GDM1 (cell line): ENCODE measurements at regions not wholly inside any gene's neighbourhood (a gene's known extent, or its start where the extent isn't known, plus 50 kb on each side); places are given as distances from the start of the nearest gene placed in this dataset.

Source experiments
- DNase-seq: peaks from one replicate; lab custom pipeline; 2025; lab: John Stamatoyannopoulos, UW

- DNase-seq = no peak
Observed at GRCh38 chr5:74288448-74289108, 351.9 kb downstream of the ENC1 start.

DNA sequence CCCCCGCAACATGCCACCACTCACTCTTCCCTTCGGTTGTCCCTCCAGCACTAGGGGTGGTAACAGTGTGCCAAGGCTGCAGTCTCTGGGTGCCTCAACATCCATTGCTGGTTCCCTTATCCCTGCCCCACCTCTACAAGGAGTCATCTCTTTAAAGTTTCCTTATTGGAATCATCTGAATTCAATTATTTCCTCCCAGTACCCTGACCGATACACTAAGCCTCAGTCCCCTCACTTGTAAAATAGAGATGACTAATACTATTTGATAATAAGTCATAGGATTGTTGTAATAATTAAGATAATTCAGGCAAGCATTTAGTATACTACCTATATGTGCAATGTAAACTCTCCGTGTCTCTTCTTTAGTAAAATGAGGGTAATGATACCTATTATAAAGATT, 352.5 kb downstream of the ENC1 start:
- no peak for DNase-seq

- DNase-seq = no peak
Observed at GRCh38 chr5:74286734-74287695, 353.5 kb downstream of the ENC1 start.

GRCh38 chr5:74285675-74286280, 354.8 kb downstream of the ENC1 start:
- no peak for DNase-seq

DNA sequence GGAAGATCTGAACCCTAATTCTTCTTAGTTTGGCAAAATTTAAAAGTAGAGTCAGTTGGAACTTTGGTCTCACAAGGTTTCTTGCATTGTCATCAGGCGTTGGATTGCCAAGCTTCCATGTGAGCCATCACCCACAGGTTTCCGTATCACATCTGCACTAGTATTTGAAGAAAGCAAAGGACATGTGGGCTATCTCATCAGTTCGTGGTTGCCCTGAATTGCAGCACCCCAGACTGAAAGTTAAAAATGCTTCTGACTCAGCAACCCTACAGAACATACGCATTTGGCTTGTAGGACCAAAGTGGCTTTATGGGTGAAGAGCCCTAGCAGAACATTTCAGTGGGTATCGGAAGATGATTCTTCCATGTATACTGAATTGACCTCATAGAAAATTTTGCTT, 358.0 kb downstream of the ENC1 start:
- DNase-seq = no peak

- no peak for DNase-seq
Observed at GRCh38 chr5:74281166-74281565, 359.4 kb downstream of the ENC1 start.

- no peak for DNase-seq
Observed at GRCh38 chr5:74280306-74280705, 360.2 kb downstream of the ENC1 start.

DNA sequence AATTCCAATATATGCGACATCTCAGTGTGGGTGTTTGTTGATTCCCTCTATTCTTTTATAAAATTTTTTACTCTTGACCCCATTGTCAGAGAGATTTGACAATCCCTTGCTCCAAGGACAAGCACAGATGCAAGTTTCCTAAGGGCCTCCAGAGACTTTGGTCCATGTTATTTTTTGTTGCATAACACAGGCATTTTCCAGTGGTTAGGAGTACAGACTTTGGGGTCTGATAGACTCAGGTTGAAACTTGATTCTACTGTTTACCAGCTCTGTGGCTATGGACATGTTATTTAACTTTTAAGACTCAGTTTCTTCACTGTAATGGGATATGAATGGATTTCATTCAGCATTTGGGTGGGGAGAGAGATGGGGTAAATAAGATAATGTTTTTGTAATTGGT, 361.3 kb downstream of the ENC1 start:
- DNase-seq = no peak

- DNase-seq = no peak
Observed at GRCh38 chr5:74277418-74277817, 363.1 kb downstream of the ENC1 start.

DNA sequence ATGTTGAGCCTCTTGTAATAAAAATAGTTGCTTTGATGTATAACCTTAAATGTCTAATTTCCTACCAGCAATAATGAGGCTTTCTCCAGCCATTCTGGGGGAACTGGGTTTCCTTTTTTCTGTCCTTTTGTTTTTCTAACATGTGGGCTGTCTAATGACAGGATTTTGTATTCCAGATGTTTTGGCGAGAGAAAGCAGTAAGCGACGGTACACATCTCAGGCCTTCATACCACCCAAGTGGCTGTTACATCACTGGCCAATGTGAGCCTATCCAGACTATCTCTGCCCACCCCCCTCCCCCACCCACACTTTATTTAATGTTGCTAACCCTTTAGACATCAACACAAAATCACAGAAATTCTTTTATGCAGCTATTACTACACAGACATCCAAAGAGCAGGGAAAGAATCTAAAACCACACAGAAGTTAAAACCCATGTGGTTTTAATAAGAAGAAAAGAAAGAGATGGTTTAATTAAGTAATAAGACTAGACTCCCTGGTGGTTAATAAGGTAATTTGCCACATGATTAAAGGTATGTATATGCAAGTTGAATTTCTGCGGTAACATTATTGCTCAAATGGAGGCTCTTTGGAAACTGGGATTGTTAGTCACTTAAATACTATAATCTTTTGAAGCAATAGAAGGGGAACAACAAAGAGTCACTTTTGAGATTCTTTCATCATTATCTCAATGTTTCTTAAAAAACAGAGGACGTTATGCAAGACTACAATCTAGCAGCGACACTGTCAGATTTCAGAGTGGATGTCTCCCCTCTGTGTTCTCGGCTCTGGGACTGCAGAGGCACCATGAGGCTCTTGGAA, 365.1 kb downstream of the ENC1 start:
- no peak for DNase-seq

DNA sequence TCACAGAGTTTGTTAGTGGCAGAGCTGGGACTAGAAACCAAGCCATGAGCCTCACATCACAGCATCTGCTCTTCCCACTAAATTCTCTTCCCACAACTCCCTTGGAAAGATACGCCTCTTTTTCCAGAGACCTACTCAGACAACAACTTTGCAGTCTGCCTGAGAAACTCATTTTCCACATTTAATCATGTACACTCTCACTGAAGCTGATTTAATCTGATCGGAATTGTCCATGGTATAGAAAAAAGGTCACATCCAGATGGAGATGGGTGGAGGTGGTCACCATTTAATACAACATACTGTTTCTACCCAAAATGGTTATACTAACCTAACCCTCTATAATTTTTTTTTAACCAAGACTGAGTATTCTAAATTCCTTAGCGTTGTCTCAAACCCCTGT, 366.2 kb downstream of the ENC1 start:
- no peak for DNase-seq

DNA sequence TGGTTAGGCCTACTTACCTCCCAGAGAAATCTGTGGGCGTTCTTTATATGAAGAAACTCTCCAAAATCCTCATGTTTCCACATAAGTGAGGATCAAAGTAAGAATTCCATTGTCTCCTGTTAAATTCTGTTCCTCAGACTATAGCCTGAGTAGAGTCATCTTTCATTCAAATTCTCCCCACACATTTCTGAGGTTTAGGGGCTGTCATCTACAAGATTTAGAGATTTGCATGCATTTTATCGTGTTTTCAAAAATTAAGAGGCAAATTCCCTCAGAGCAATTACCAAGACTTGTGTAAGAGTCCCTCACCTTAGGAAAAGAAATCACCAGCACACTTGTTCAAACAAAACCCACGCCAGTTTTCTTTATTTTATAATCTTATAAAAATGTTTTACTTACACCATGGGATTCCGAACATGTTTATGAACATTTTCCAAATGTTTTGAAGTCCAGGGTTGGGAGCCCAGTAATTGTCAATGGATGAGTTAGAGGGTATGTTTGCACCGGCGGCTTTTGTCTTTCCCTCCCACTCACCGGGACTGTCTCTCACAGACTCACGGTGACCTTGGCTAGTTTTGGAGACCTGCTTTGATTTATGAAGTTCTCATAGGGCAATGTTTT, 367.6 kb downstream of the ENC1 start:
- DNase-seq = no peak

- no peak for DNase-seq
Observed at GRCh38 chr5:74272024-74272775, 368.3 kb downstream of the ENC1 start.

- no peak for DNase-seq
Observed at GRCh38 chr5:74268297-74268696, 372.2 kb downstream of the ENC1 start.

DNA sequence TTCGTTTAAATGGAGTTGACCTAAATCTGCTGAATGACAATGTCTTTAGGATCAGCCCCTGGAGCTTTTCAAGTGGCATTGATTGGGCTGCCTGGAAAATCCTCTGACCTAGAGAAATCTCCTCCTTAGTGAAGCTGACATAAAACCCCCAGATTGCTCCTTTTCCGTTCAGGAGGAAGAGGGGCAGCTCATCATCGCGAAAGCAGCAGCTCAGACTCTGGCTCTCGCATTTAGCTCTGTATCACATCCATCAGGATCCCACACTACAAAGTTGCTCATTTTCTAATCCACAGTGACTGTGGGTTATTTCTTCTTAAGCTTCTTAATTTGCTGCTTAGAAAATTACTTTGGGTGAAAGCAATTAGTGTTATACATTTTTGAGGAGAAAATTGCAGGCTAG, 373.7 kb downstream of the ENC1 start:
- DNase-seq = no peak

GRCh38 chr5:74266132-74266531, 374.4 kb downstream of the ENC1 start:
- DNase-seq = no peak

DNA sequence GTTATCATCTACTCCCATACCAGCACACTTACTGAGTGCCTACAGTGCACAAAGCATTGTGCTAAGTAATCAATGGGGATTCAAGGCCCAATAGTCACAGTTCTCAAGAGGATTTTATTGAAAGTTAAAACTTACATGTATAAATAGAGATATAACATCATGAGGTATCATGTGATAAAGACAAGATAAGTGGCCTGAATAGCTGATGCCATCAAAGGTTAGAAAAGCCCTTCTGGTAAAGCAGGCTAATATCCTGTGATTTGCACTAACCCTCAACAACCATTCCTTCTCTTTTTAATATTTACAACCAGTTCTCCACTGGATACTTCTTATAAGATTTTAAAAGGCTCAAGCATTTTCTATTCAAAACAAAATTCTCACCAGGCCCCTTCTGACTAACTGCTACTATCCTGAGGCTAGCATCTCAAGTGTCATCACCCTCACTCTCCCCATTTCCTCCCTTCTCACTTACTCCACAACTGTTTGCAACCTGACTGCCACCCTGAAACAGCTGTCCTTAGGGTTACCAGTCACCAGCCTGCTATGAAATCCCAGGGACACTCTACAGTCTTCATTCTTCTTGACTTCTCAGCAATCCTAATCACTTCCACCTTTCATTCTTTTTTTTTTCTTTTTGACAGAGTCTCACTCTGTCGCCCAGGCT, 377.9 kb downstream of the ENC1 start:
- DNase-seq = no peak

DNA sequence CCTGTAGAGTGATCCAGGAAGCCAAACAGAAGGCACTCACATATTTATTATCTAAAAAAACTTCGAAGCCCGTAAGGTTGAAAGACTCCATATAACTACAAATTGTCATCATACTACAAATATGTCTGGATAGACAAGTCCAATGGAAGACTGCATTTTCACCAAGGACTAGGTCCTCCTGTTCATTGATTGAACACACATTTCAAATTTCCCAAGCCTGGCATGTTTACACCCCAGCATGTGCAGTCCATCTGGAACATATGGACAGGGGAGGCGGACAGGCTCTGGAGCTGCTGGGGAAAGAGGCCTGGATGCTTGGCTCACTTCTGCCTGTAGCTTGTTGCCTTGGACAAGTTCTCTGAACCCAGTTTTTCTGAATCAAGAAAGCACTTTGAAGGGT, 378.7 kb downstream of the ENC1 start:
- no peak for DNase-seq

GRCh38 chr5:74261421-74261820, 379.1 kb downstream of the ENC1 start:
- DNase-seq = no peak

DNA sequence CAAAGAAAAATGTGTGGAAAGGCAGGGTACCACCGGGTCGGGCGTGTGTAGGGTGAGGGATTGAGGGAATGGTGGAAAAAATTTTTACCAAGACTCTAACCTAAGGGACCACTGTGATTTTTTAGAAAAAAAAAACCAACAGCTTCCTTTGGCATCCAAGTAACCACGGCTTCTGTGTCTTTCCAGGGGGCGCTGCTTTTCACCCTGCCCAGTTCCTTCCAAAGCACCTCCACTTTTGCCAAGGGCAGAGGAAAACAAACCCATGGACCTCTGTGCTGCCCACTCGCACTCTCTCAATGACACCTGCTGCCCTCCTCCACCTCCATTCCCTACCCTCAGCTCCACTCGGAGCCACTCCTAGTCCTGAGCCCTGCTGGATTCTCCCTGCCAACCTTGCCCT, 381.0 kb downstream of the ENC1 start:
- no peak for DNase-seq

DNA sequence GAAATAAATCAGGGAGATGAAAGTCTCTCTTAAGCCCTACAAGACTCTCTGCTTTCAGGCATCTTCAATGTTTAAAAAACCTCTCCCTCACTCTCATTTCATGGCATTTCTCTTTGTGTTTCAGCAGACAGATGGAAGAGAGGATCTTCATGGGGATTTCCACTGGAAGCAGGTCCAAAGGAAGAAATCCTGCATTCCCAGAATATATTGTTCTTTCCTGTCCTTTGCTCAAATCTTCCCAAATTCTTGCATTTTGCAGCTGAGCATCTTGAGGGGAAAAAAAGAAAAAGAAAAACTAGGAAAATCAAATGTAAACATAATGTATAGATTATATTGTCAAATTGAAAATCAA, 382.2 kb downstream of the ENC1 start:
- DNase-seq = no peak
